Activated T-cell treated with anti-CD3 and anti-CD28 coated beads, Interleukin-2, amount 50 U/mL, for 72 hours (primary cell): ENCODE measurements at regions not wholly inside any gene's neighbourhood (a gene's known extent, or its start where the extent isn't known, plus 50 kb on each side); places are given as distances from the start of the nearest gene placed in this dataset.
"Not testable (repeated sequence)": the region's sequence is repeated elsewhere in the genome, so short reads cannot be mapped to it uniquely, and the experiment has no call there.

Experiments used
- ATAC-seq, 2 donors: fragments of 150-1000 bp; cut with Tn5 transposase; replicated peaks in 1 of 2; 2 replicates each; pipeline ENCODE4 v1.10.0; 2021; ENCODE audit warnings: moderate library complexity in 2 of 2, mild to moderate bottlenecking in 1 of 2
- DNase-seq, 2 donors: peaks; one replicate each; pipeline ENCODE4 v3.0.0; 2021 to 2022; ENCODE audit warnings: mixed read lengths in 1 of 2
- H3K27ac Mint-ChIP-seq: one replicate; pipeline ENCODE4 v1.8.0; 2022; ENCODE audit warnings: mild to moderate bottlenecking, moderate library complexity, mixed read lengths
- H3K27me3 Mint-ChIP-seq: one replicate; pipeline ENCODE4 v1.8.0; 2022; ENCODE audit warnings: low read depth, mixed read lengths
- H3K36me3 Mint-ChIP-seq, 2 donors: one replicate each; pipeline ENCODE4 v1.8.0; 2022; ENCODE audit warnings: mixed read lengths in 2 of 2, mild to moderate bottlenecking in 1 of 2; ENCODE audit not compliant: insufficient read depth in 2 of 2
- H3K4me1 Mint-ChIP-seq: one replicate; pipeline ENCODE4 v1.8.0; 2022; ENCODE audit warnings: low read depth, mixed read lengths
- H3K4me3 Mint-ChIP-seq, 2 donors: one replicate each; pipeline ENCODE4 v1.8.0; 2022; ENCODE audit warnings: mild to moderate bottlenecking in 2 of 2, mixed read lengths in 2 of 2, moderate library complexity in 2 of 2
- H3K9me3 Mint-ChIP-seq, 2 donors: one replicate each; pipeline ENCODE4 v1.8.0; 2022; ENCODE audit warnings: mixed read lengths in 2 of 2

- not testable (repeated sequence) for H3K4me1 Mint-ChIP-seq, H3K4me3 Mint-ChIP-seq, ATAC-seq, H3K9me3 Mint-ChIP-seq, H3K36me3 Mint-ChIP-seq, H3K27ac Mint-ChIP-seq, H3K27me3 Mint-ChIP-seq, DNase-seq
Measured at GRCh38 chr1:146487555-146487954, 258.7 kb upstream of the NOTCH2NLA start.

- ATAC-seq, H3K4me3 Mint-ChIP-seq, H3K9me3 Mint-ChIP-seq, H3K27ac Mint-ChIP-seq, H3K27me3 Mint-ChIP-seq, DNase-seq, H3K4me1 Mint-ChIP-seq, H3K36me3 Mint-ChIP-seq: not testable (repeated sequence)
Measured at GRCh38 chr1:146487155-146487554, 258.3 kb upstream of the NOTCH2NLA start.

GRCh38 chr1:146486300-146487014 lies 257.6 kb upstream of the NOTCH2NLA start:
- ATAC-seq = peak in 1 of 2 donors; percentile 54
- peak overlapping the region; percentile 55 to 62 for H3K4me3 Mint-ChIP-seq
- not testable (repeated sequence) for DNase-seq, H3K36me3 Mint-ChIP-seq, H3K27ac Mint-ChIP-seq, H3K27me3 Mint-ChIP-seq, H3K9me3 Mint-ChIP-seq, H3K4me1 Mint-ChIP-seq

- not testable (repeated sequence) for H3K27me3 Mint-ChIP-seq, DNase-seq, H3K36me3 Mint-ChIP-seq, H3K4me1 Mint-ChIP-seq, H3K9me3 Mint-ChIP-seq, H3K4me3 Mint-ChIP-seq, H3K27ac Mint-ChIP-seq
- ATAC-seq = peak; percentile 99
Measured at GRCh38 chr1:146484195-146484594, 255.4 kb upstream of the NOTCH2NLA start.

GRCh38 chr1:146479188-146479587 lies 250.4 kb upstream of the NOTCH2NLA start:
- not testable (repeated sequence) for H3K4me1 Mint-ChIP-seq, ATAC-seq, H3K9me3 Mint-ChIP-seq, DNase-seq, H3K27me3 Mint-ChIP-seq, H3K4me3 Mint-ChIP-seq, H3K27ac Mint-ChIP-seq, H3K36me3 Mint-ChIP-seq

GRCh38 chr1:146478125-146478720 lies 249.4 kb upstream of the NOTCH2NLA start:
- DNase-seq (peak in 1 of 2 donors; percentile 21), ATAC-seq (peak; percentile 57 to 70)
- H3K27me3 Mint-ChIP-seq, H3K36me3 Mint-ChIP-seq, H3K27ac Mint-ChIP-seq, H3K4me1 Mint-ChIP-seq, H3K9me3 Mint-ChIP-seq, H3K4me3 Mint-ChIP-seq: not testable (repeated sequence)

GRCh38 chr1:146475086-146475485 lies 246.3 kb upstream of the NOTCH2NLA start:
- not testable (repeated sequence) for H3K27ac Mint-ChIP-seq, H3K27me3 Mint-ChIP-seq, ATAC-seq, H3K9me3 Mint-ChIP-seq, H3K4me3 Mint-ChIP-seq, H3K36me3 Mint-ChIP-seq, DNase-seq
- peaks cover 11% of the 10 kb centered on the region for H3K4me1 Mint-ChIP-seq

GRCh38 chr1:146474216-146474615 lies 245.4 kb upstream of the NOTCH2NLA start:
- DNase-seq, H3K9me3 Mint-ChIP-seq, H3K27ac Mint-ChIP-seq, ATAC-seq, H3K27me3 Mint-ChIP-seq, H3K36me3 Mint-ChIP-seq, H3K4me3 Mint-ChIP-seq: not testable (repeated sequence)
- peaks cover 11% of the 10 kb centered on the region for H3K4me1 Mint-ChIP-seq

GRCh38 chr1:146472192-146472861 lies 243.5 kb upstream of the NOTCH2NLA start:
- H3K4me1 Mint-ChIP-seq, H3K36me3 Mint-ChIP-seq, H3K27me3 Mint-ChIP-seq, H3K9me3 Mint-ChIP-seq, H3K27ac Mint-ChIP-seq: not testable (repeated sequence)
- ATAC-seq (peak; percentile 100), DNase-seq (peak; percentile 83 to 85)
- peak overlapping the region; percentile 83 to 86 for H3K4me3 Mint-ChIP-seq

- not testable (repeated sequence) for DNase-seq, ATAC-seq, H3K4me1 Mint-ChIP-seq, H3K36me3 Mint-ChIP-seq, H3K9me3 Mint-ChIP-seq, H3K4me3 Mint-ChIP-seq, H3K27ac Mint-ChIP-seq, H3K27me3 Mint-ChIP-seq
Measured at GRCh38 chr1:146459939-146460338, 231.1 kb upstream of the NOTCH2NLA start.

GRCh38 chr1:146459308-146459707 lies 230.5 kb upstream of the NOTCH2NLA start:
- not testable (repeated sequence) for ATAC-seq, DNase-seq, H3K27ac Mint-ChIP-seq, H3K9me3 Mint-ChIP-seq, H3K27me3 Mint-ChIP-seq, H3K4me3 Mint-ChIP-seq, H3K36me3 Mint-ChIP-seq, H3K4me1 Mint-ChIP-seq

- not testable (repeated sequence) for DNase-seq, H3K27ac Mint-ChIP-seq, H3K4me1 Mint-ChIP-seq, H3K9me3 Mint-ChIP-seq, H3K27me3 Mint-ChIP-seq, H3K36me3 Mint-ChIP-seq
- peak in 1 of 2 donors; percentile 31 for ATAC-seq
- peak overlapping the region in 1 of 2 donors; percentile 32 for H3K4me3 Mint-ChIP-seq
Measured at GRCh38 chr1:146448877-146449246, 220.0 kb upstream of the NOTCH2NLA start.

GRCh38 chr1:146448212-146448876 lies 219.5 kb upstream of the NOTCH2NLA start:
- ATAC-seq (peak; percentile 39 to 49), DNase-seq (peak; percentile 68)
- not testable (repeated sequence) for H3K4me1 Mint-ChIP-seq, H3K27me3 Mint-ChIP-seq, H3K9me3 Mint-ChIP-seq, H3K36me3 Mint-ChIP-seq, H3K27ac Mint-ChIP-seq
- peak overlapping the region in 1 of 2 donors; percentile 32 for H3K4me3 Mint-ChIP-seq
